ENCODE measurements at regions not wholly inside any gene's neighbourhood (a gene's known extent, or its start where the extent isn't known, plus 50 kb on each side); places are given as distances from the start of the nearest gene placed in this dataset.

- no peak for TF ChIP-seq POLR2A (IDR thresholded peaks at IDR 0.05; ENCODE audit: low read depth, low read length)
- TF ChIP-seq SPI1 (IDR thresholded peaks at IDR 0.05; ENCODE audit: low read depth, low read length) = no peak
- TF ChIP-seq POU2F2 (IDR thresholded peaks at IDR 0.05; ENCODE audit: low read depth, low read length) = no peak
Measured at GRCh38 chr15:62323353-62323890, 158.3 kb upstream of the C2CD4B start.
